A673 (cell line): ENCODE measurements at regions not wholly inside any gene's neighbourhood (a gene's known extent, or its start where the extent isn't known, plus 50 kb on each side); places are given as distances from the start of the nearest gene placed in this dataset.

Experiments
- EZH2 ChIP-seq: fragments of 200-600 bp; sonication (generic); IDR thresholded peaks from 2 replicates; pipeline ENCODE4 v1.6.1; 2017; ENCODE audit warnings: borderline replicate concordance, low read depth, mild to moderate bottlenecking, mixed read lengths, antibody characterized with exemption, low read length; ENCODE audit not compliant: poor library complexity, severe bottlenecking
- TF ChIP-seq, protein P1 (sequence below): fragments of 300-800, 200-600 bp; sonication (generic); conservative IDR thresholded peaks from 2 replicates; pipeline ENCODE4 v1.5.1; 2017; ENCODE audit warnings: low read depth, mild to moderate bottlenecking, antibody characterized with exemption, low read length, moderate library complexity, mixed read lengths

DNA sequence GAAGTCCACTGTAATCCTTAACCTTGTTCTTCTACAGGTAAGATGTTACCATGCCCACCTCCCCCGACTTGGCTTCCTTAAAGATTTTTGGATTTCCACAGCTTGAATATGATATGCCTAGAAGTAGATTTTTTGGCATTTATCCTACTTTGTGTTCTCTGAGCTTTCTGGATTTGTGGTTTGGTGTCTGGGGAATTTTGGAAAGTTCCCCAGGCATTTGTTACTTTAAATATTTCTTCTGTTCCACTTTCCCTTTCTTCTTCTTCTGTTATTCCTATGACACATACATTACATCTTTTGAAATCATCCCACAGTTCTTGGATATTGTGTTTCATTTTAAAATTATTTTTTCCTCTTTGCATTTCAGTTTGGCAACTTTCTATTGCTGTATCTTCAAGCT, 122.1 kb upstream of the TMEM108 start:
- TF ChIP-seq, protein P1, sequence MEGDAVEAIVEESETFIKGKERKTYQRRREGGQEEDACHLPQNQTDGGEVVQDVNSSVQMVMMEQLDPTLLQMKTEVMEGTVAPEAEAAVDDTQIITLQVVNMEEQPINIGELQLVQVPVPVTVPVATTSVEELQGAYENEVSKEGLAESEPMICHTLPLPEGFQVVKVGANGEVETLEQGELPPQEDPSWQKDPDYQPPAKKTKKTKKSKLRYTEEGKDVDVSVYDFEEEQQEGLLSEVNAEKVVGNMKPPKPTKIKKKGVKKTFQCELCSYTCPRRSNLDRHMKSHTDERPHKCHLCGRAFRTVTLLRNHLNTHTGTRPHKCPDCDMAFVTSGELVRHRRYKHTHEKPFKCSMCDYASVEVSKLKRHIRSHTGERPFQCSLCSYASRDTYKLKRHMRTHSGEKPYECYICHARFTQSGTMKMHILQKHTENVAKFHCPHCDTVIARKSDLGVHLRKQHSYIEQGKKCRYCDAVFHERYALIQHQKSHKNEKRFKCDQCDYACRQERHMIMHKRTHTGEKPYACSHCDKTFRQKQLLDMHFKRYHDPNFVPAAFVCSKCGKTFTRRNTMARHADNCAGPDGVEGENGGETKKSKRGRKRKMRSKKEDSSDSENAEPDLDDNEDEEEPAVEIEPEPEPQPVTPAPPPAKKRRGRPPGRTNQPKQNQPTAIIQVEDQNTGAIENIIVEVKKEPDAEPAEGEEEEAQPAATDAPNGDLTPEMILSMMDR = no peak
- TF ChIP-seq EZH2 = no peak
